CD14-positive monocyte (primary cell): ENCODE measurements at regions not wholly inside any gene's neighbourhood (a gene's known extent, or its start where the extent isn't known, plus 50 kb on each side); places are given as distances from the start of the nearest gene placed in this dataset.

Source experiments
- DNase-seq, 3 donors: peaks; one replicate each; pipeline ENCODE4 v3.0.0-alpha.2; 2011 to 2022
- H2AFZ ChIP-seq: 2 replicates; pipeline ENCODE4 v1.6.0; 2012; ENCODE audit warnings: mild to moderate bottlenecking, low read depth, low read length, inconsistent platforms; ENCODE audit not compliant: insufficient read depth, poor library complexity, severe bottlenecking
- H3K27ac ChIP-seq, 2 donors: 1 replicate in 1 of 2; 2 replicates in 1 of 2; pipeline ENCODE4 v1.5.1; 2012 to 2013; ENCODE audit warnings: low read length in 2 of 2, control low read depth in 1 of 2, inconsistent platforms in 1 of 2, low read depth in 1 of 2, mild to moderate bottlenecking in 1 of 2
- H3K27me3 ChIP-seq, 2 donors: one replicate each; pipeline versions ENCODE4 v1.6.0 to v1.6.1; 2011 to 2013; ENCODE audit warnings: low read length in 2 of 2; ENCODE audit not compliant: control insufficient read depth in 2 of 2, insufficient read depth in 2 of 2
- H3K36me3 ChIP-seq, 2 donors: replicated peaks in 1 of 2; 1 replicate in 1 of 2; 2 replicates in 1 of 2; pipeline versions ENCODE4 v1.5.1 to v1.6.1; 2012 to 2013; ENCODE audit warnings: low read length in 2 of 2, control low read depth in 1 of 2, inconsistent platforms in 1 of 2, mild to moderate bottlenecking in 1 of 2; ENCODE audit not compliant: insufficient read depth in 2 of 2, control insufficient read depth in 1 of 2
- H3K4me1 ChIP-seq, 2 donors: 1 replicate in 1 of 2; 2 replicates in 1 of 2; pipeline versions ENCODE4 v1.5.1 to v1.6.1; 2012 to 2013; ENCODE audit warnings: low read length in 2 of 2, control low read depth in 1 of 2, inconsistent platforms in 1 of 2, mild to moderate bottlenecking in 1 of 2, moderate library complexity in 1 of 2; ENCODE audit not compliant: insufficient read depth in 2 of 2, control insufficient read depth in 1 of 2
- H3K4me2 ChIP-seq: replicated peaks from 2 replicates; pipeline ENCODE3; 2012; ENCODE audit warnings: low read length, moderate library complexity, mild to moderate bottlenecking; ENCODE audit not compliant: poor library complexity, severe bottlenecking; ENCODE audit errors: extremely low read depth
- H3K4me3 ChIP-seq, 3 experiments: fragments of 200-600 bp in 1 of 3; sonication (generic) in 1 of 3; replicated peaks in 1 of 3; 1 replicate in 2 of 3; 2 replicates in 1 of 3; pipeline ENCODE4 v1.5.1; 2011 to 2013; ENCODE audit warnings: low read length in 3 of 3, mild to moderate bottlenecking in 3 of 3, control low read depth in 2 of 3, low read depth in 2 of 3, inconsistent platforms in 1 of 3, moderate library complexity in 1 of 3
- H3K79me2 ChIP-seq: 2 replicates; pipeline ENCODE4 v1.6.0; 2012; ENCODE audit warnings: mild to moderate bottlenecking, control low read depth, inconsistent platforms, low read length, moderate library complexity; ENCODE audit not compliant: insufficient read depth
- H3K9ac ChIP-seq: 2 replicates; pipeline ENCODE4 v1.6.0; 2017; ENCODE audit warnings: low read length, mild to moderate bottlenecking; ENCODE audit not compliant: insufficient read depth, poor library complexity, severe bottlenecking
- H3K9me3 ChIP-seq, 2 donors: replicated peaks in 1 of 2; 1 replicate in 1 of 2; 2 replicates in 1 of 2; pipeline versions ENCODE4 v1.5.1 to v1.6.1; 2012 to 2013; ENCODE audit warnings: low read length in 2 of 2, control low read depth in 1 of 2; ENCODE audit not compliant: control insufficient read depth in 1 of 2, insufficient read depth in 1 of 2
- H4K20me1 ChIP-seq: 2 replicates; pipeline ENCODE4 v1.6.0; 2012; ENCODE audit warnings: mild to moderate bottlenecking, low read length, control low read depth, moderate library complexity; ENCODE audit not compliant: insufficient read depth
- H3K27ac Mint-ChIP-seq, 7 donors: one replicate each; pipeline ENCODE4 v1.8.0; 2020; ENCODE audit warnings: mild to moderate bottlenecking in 7 of 7, mixed read lengths in 7 of 7, moderate library complexity in 6 of 7, inconsistent platforms in 2 of 7
- H3K27me3 Mint-ChIP-seq, 3 donors: one replicate each; pipeline ENCODE4 v1.8.0; 2021 to 2022; ENCODE audit warnings: low read depth in 3 of 3, mild to moderate bottlenecking in 3 of 3, mixed read lengths in 3 of 3, moderate library complexity in 3 of 3, inconsistent platforms in 1 of 3
- H3K36me3 Mint-ChIP-seq, 2 donors: one replicate each; pipeline ENCODE4 v1.8.0; 2020; ENCODE audit warnings: mixed read lengths in 2 of 2, inconsistent platforms in 1 of 2, mild to moderate bottlenecking in 1 of 2
- H3K4me1 Mint-ChIP-seq: one replicate; pipeline ENCODE4 v1.8.0; 2020; ENCODE audit warnings: mild to moderate bottlenecking, mixed read lengths
- H3K4me3 Mint-ChIP-seq, 2 donors: one replicate each; pipeline ENCODE4 v1.8.0; 2020; ENCODE audit warnings: mild to moderate bottlenecking in 2 of 2, mixed read lengths in 2 of 2, moderate library complexity in 1 of 2
- H3K9me3 Mint-ChIP-seq, 7 donors: one replicate each; pipeline ENCODE4 v1.8.0; 2020 to 2022; ENCODE audit warnings: mixed read lengths in 7 of 7, mild to moderate bottlenecking in 6 of 7, moderate library complexity in 6 of 7, inconsistent platforms in 2 of 7
- WGBS: methylation state at CpG from one replicate; pipeline ENCODE4 v1.1.5; 2013; ENCODE audit warnings: missing lambda C conversion rate; ENCODE audit not compliant: insufficient coverage; 5-methylcytosine and 5-hydroxymethylcytosine counted together
- intact Hi-C, 2 donors: fragments of 100-400 bp; cut with micrococcal nuclease; formaldehyde crosslinking; loops; one replicate each; pipeline versions ENCODE4 v1.15.0 to v1.15.1; 2023
- TF ChIP-seq, protein P1 (sequence below): fragments of 200-600 bp; IDR thresholded peaks from one replicate; pipeline ENCODE4 v1.8.0; 2022; ENCODE audit warnings: antibody characterized with exemption, mild to moderate bottlenecking

DNA sequence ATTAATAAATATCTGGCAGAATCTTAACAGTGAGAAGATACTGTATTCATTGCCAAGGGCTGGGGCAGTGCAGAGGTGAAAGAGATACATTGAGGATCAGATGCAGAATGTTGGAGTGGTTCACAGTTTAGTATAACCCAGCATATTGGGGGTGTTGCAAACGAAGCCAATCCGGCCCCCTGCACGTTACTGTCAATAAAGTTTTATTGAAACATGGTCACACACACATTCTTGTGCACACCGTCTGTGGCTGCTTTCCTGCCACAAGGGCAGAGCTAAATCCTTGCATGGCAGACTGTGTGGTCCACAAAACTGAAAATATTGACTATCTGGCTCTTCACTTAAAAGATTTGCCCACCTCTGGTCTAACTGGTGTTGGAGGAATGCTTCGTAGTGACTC is 119.7 kb downstream of the SHOX start:
- Mint-ChIP-seq H3K36me3 (no peaks in the 10 kb centered on the region), H3K27me3 (peaks cover 3 to 4% (median 4%) of the 10 kb centered on the region in 3 donors), H3K4me3 (no peak overlapping the region), H3K4me1 (no peaks in the 10 kb centered on the region), H3K27ac (no peak overlapping the region), H3K9me3 (peaks cover 2 to 8% (median 5%) of the 10 kb centered on the region in 7 donors)
- no peaks in the 10 kb centered on the region for H3K4me1 ChIP-seq
- intact Hi-C loops: no loop called here
- H3K9me3 ChIP-seq: peaks cover 0 to 3% of the 10 kb centered on the region in 2 donors
- H4K20me1 ChIP-seq: no peaks in the 10 kb centered on the region
- H3K36me3 ChIP-seq: no peaks in the 10 kb centered on the region
- H3K79me2 ChIP-seq: no peaks in the 10 kb centered on the region
- H3K4me3 ChIP-seq: no peak overlapping the region
- no peak for DNase-seq
- H3K4me2 ChIP-seq: no peak overlapping the region
- H3K27me3 ChIP-seq: no peaks in the 10 kb centered on the region
- no CpG with 5 or more reads among the region's 5 CpGs for WGBS
- TF ChIP-seq, protein P1, sequence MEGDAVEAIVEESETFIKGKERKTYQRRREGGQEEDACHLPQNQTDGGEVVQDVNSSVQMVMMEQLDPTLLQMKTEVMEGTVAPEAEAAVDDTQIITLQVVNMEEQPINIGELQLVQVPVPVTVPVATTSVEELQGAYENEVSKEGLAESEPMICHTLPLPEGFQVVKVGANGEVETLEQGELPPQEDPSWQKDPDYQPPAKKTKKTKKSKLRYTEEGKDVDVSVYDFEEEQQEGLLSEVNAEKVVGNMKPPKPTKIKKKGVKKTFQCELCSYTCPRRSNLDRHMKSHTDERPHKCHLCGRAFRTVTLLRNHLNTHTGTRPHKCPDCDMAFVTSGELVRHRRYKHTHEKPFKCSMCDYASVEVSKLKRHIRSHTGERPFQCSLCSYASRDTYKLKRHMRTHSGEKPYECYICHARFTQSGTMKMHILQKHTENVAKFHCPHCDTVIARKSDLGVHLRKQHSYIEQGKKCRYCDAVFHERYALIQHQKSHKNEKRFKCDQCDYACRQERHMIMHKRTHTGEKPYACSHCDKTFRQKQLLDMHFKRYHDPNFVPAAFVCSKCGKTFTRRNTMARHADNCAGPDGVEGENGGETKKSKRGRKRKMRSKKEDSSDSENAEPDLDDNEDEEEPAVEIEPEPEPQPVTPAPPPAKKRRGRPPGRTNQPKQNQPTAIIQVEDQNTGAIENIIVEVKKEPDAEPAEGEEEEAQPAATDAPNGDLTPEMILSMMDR: no peak
- no peak overlapping the region for H3K9ac ChIP-seq
- H2AFZ ChIP-seq: no peak overlapping the region
- no peak overlapping the region for H3K27ac ChIP-seq

DNA sequence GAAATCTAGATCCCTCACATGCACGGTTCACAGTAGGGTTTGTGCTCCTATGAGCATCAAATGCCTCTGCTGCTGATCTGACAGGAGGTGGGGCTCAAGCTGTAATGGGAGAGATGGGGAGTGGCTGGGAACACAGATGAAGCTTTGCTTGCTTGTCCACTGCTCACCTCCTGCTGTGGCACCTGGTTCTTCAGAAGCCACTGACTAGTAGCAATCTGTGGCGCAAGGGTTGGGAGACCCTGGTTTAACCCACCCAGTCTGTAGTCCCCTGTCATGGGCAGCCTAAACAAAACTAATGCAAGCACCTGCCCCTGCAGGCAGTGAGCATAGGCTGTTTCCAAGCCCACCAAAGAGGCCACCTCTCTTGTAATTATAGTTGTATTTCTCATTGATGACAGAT is 116.6 kb downstream of the SHOX start:
- intact Hi-C loops: no loop called here
- Histone ChIP-seq H3K27me3 (no peaks in the 10 kb centered on the region), H3K79me2 (no peaks in the 10 kb centered on the region), H3K36me3 (no peaks in the 10 kb centered on the region), H3K27ac (no peak overlapping the region), H2AFZ (no peak overlapping the region), H3K4me3 (no peak overlapping the region), H3K4me2 (no peak overlapping the region), H4K20me1 (no peaks in the 10 kb centered on the region), H3K4me1 (no peaks in the 10 kb centered on the region), H3K9ac (no peak overlapping the region), H3K9me3 (peaks cover 10% of the 10 kb centered on the region in 2 donors)
- no peak overlapping the region for H3K27ac Mint-ChIP-seq
- no peaks in the 10 kb centered on the region for H3K36me3 Mint-ChIP-seq
- TF ChIP-seq, protein P1: no peak
- H3K27me3 Mint-ChIP-seq: peaks cover 2 to 3% (median 2%) of the 10 kb centered on the region in 3 donors
- H3K4me1 Mint-ChIP-seq: no peaks in the 10 kb centered on the region
- H3K4me3 Mint-ChIP-seq: no peak overlapping the region
- H3K9me3 Mint-ChIP-seq: peaks cover 6 to 24% (median 18%) of the 10 kb centered on the region in 7 donors
- 36% methylated on average over 2 of the region's 2 CpGs for WGBS
- DNase-seq: no peak
